Thyroid gland (tissue), 4 donors: ENCODE measurements at regions not wholly inside any gene's neighbourhood (a gene's known extent, or its start where the extent isn't known, plus 50 kb on each side); places are given as distances from the start of the nearest gene placed in this dataset.

Source experiments
- POLR2A ChIP-seq, 2 donors: fragments of 450-650 bp; IDR thresholded peaks; one replicate each; pipeline ENCODE4 v1.6.1; 2017; ENCODE audit warnings: antibody characterized with exemption in 2 of 2, mild to moderate bottlenecking in 2 of 2, moderate library complexity in 1 of 2
- TF ChIP-seq, protein P1 (sequence below), 6 experiments: fragments of 200-600 bp in 3 of 6; fragments of 450-650 bp in 3 of 6; sonication (generic) in 3 of 6; IDR thresholded peaks; one replicate each; pipeline ENCODE4 v1.5.1; 2016 to 2019; ENCODE audit warnings: antibody characterized with exemption in 6 of 6, mild to moderate bottlenecking in 2 of 6, inconsistent platforms in 1 of 6, moderate library complexity in 1 of 6

DNA sequence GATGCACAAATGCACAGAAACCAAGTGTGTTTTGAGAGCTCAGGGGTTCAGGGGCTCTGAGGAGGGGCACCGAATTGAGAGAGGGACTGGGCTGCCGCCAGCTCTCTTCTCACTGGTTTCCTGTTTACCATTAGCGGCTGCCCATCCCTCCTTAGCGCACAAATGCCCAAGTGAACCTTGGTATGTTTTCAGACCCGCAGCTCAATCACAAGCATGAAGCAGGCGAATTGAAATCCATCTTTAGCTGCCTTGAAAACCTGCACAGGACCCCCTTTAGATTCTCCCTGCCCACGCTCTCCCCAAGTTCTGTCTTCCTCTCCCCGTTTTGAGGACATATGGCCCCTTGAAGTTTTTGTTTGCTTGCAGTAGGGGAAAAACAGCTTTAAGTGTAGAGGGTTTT lies 61.1 kb upstream of the ACOT11 start:
- TF ChIP-seq POLR2A (IDR thresholded peaks at IDR 0.05), result no peak
- TF ChIP-seq, protein P1, sequence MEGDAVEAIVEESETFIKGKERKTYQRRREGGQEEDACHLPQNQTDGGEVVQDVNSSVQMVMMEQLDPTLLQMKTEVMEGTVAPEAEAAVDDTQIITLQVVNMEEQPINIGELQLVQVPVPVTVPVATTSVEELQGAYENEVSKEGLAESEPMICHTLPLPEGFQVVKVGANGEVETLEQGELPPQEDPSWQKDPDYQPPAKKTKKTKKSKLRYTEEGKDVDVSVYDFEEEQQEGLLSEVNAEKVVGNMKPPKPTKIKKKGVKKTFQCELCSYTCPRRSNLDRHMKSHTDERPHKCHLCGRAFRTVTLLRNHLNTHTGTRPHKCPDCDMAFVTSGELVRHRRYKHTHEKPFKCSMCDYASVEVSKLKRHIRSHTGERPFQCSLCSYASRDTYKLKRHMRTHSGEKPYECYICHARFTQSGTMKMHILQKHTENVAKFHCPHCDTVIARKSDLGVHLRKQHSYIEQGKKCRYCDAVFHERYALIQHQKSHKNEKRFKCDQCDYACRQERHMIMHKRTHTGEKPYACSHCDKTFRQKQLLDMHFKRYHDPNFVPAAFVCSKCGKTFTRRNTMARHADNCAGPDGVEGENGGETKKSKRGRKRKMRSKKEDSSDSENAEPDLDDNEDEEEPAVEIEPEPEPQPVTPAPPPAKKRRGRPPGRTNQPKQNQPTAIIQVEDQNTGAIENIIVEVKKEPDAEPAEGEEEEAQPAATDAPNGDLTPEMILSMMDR (IDR thresholded peaks at IDR 0.05), result no peak
